HL-60 (cell line): ENCODE measurements at regions not wholly inside any gene's neighbourhood (a gene's known extent, or its start where the extent isn't known, plus 50 kb on each side); places are given as distances from the start of the nearest gene placed in this dataset.

Experiments
- POLR2AphosphoS5 ChIP-seq: IDR thresholded peaks from 2 replicates; pipeline ENCODE4 v1.6.1; 2012; ENCODE audit warnings: low read depth
- REST ChIP-seq: IDR thresholded peaks from 2 replicates; pipeline ENCODE4 v1.6.1; 2012; ENCODE audit warnings: low read depth; ENCODE audit not compliant: insufficient replicate concordance
- SPI1 ChIP-seq: IDR thresholded peaks from 2 replicates; pipeline ENCODE4 v1.6.1; 2012; ENCODE audit warnings: low read depth, mild to moderate bottlenecking, borderline replicate concordance
- TF ChIP-seq, protein P1 (sequence below): IDR thresholded peaks from one replicate; pipeline ENCODE4 v1.5.1; 2011; ENCODE audit warnings: low read length, control low read depth, inconsistent platforms; ENCODE audit not compliant: insufficient read depth

- TF ChIP-seq, protein P1, sequence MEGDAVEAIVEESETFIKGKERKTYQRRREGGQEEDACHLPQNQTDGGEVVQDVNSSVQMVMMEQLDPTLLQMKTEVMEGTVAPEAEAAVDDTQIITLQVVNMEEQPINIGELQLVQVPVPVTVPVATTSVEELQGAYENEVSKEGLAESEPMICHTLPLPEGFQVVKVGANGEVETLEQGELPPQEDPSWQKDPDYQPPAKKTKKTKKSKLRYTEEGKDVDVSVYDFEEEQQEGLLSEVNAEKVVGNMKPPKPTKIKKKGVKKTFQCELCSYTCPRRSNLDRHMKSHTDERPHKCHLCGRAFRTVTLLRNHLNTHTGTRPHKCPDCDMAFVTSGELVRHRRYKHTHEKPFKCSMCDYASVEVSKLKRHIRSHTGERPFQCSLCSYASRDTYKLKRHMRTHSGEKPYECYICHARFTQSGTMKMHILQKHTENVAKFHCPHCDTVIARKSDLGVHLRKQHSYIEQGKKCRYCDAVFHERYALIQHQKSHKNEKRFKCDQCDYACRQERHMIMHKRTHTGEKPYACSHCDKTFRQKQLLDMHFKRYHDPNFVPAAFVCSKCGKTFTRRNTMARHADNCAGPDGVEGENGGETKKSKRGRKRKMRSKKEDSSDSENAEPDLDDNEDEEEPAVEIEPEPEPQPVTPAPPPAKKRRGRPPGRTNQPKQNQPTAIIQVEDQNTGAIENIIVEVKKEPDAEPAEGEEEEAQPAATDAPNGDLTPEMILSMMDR, result no peak
- TF ChIP-seq POLR2AphosphoS5 (no peak), REST (no peak), SPI1 (no peak)
Observed at GRCh38 chr11:112589155-112589554, 328.5 kb upstream of the PLET1 start.
